ENCODE measurements at regions not wholly inside any gene's neighbourhood (a gene's known extent, or its start where the extent isn't known, plus 50 kb on each side); places are given as distances from the start of the nearest gene placed in this dataset.

DNA sequence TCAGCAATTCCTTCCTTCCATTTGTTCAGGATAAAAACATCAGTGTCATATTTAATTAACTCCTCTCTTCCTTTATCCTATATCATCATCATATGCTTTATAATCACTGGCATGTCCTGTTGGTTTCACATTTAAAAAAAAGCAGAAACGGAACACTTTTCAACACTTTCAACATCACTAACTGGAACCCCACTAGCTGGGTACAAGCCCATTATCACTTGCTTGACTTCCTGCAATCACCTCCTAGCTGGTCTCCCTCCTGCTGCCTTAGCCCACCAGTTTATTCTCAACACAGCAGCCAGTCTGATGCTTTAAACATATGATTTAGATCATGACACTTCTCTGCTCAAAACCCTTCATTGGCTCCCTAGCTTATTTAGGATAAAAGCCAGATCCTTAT lies 116.4 kb upstream of the LSM6 start:
- Histone ChIP-seq H3K27ac (no peak overlapping the region), H3K9me3 (ENCODE audit: severe bottlenecking) (no peaks in the 10 kb centered on the region), H3K27me3 (ENCODE audit: insufficient read depth, low read depth, severe bottlenecking) (no peaks in the 10 kb centered on the region), H3K4me3 (ENCODE audit: low read depth, low read length) (no peak overlapping the region), H3K36me3 (no peaks in the 10 kb centered on the region)
- no peak for TF ChIP-seq CTCF (IDR thresholded peaks at IDR 0.05; ENCODE audit: low read depth, low read length)
- no peak for DNase-seq

- H3K36me3 ChIP-seq, result no peaks in the 10 kb centered on the region
- no peaks in the 10 kb centered on the region for H3K9me3 ChIP-seq (ENCODE audit: severe bottlenecking)
- DNase-seq, result no peak
- H3K4me3 ChIP-seq (ENCODE audit: low read depth, low read length), result no peak overlapping the region
- no peaks in the 10 kb centered on the region for H3K27me3 ChIP-seq (ENCODE audit: insufficient read depth, low read depth, severe bottlenecking)
- H3K27ac ChIP-seq, result no peak overlapping the region
- no peak for TF ChIP-seq CTCF (IDR thresholded peaks at IDR 0.05; ENCODE audit: low read depth, low read length)
Observed at GRCh38 chr4:146058531-146058930, 117.0 kb upstream of the LSM6 start.

DNA sequence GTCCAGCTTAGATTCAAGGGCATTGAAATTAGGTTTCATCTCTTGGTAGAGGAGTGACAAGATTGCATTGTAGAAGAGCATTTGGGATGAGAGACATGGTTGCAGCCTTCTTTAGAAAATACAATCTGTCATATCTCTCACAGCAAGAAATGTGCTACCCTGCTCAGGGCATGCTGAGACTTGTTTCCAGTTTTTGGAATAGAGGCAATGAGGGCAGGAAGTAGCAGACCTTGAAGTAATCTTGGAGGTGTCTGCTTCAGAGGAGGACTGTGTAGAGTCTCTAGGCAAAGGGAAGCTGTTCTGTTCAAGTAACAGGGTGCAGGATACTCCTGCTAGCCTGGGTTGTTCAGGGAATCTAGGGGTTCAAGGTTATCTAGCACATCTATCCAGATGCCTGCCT lies 116.1 kb upstream of the ZNF827 start:
- H3K27me3 ChIP-seq (ENCODE audit: insufficient read depth, low read depth, severe bottlenecking), result no peaks in the 10 kb centered on the region
- TF ChIP-seq CTCF (IDR thresholded peaks at IDR 0.05; ENCODE audit: low read depth, low read length), result no peak
- no peak for DNase-seq
- no peaks in the 10 kb centered on the region for H3K9me3 ChIP-seq (ENCODE audit: severe bottlenecking)
- H3K27ac ChIP-seq, result no peak overlapping the region
- no peaks in the 10 kb centered on the region for H3K36me3 ChIP-seq
- no peak overlapping the region for H3K4me3 ChIP-seq (ENCODE audit: low read depth, low read length)

- DNase-seq, result no peak
- Histone ChIP-seq H3K27ac (no peak overlapping the region), H3K9me3 (ENCODE audit: severe bottlenecking) (peaks cover 1% of the 10 kb centered on the region), H3K4me3 (ENCODE audit: low read depth, low read length) (no peak overlapping the region), H3K36me3 (no peaks in the 10 kb centered on the region), H3K27me3 (ENCODE audit: insufficient read depth, low read depth, severe bottlenecking) (no peaks in the 10 kb centered on the region)
- no peak for TF ChIP-seq CTCF (IDR thresholded peaks at IDR 0.05; ENCODE audit: low read depth, low read length)
Observed at GRCh38 chr4:146053891-146054290, 115.3 kb upstream of the ZNF827 start.

DNA sequence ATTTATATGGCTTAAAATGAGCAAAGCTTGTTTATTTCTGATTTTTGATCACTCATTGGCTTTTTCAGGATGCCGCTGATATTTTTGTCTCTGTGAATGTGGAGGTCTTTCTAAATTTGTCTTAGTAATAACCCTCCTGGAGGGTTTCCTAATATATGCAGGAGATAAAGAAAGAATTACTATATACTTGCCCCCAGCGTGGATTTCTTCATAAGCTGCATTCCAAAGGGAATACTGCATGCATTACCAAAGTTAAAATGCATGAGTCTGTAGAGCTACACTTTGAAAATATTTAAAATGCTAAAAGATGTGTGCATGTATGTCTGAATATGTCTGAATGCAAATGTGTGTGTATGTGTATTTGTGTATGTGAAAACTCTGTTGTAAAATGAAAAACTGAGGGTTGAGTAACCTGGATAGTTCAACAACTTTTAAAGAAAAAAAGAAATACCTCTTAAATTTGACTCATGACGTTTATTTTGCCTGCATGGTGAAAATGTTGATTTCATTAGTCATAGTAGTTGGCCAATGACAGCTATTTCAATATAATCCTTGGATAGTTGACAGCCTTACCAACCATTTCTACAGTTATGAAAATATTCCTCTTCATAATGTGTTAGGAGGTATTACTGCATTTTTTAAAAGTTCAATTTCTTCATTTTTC lies 113.2 kb upstream of the ZNF827 start:
- TF ChIP-seq CTCF (IDR thresholded peaks at IDR 0.05; ENCODE audit: low read depth, low read length), result no peak
- Histone ChIP-seq H3K27me3 (ENCODE audit: insufficient read depth, low read depth, severe bottlenecking) (no peaks in the 10 kb centered on the region), H3K27ac (no peak overlapping the region), H3K9me3 (ENCODE audit: severe bottlenecking) (peaks cover 18% of the 10 kb centered on the region), H3K4me3 (ENCODE audit: low read depth, low read length) (no peak overlapping the region), H3K36me3 (no peaks in the 10 kb centered on the region)
- DNase-seq, result no peak

DNA sequence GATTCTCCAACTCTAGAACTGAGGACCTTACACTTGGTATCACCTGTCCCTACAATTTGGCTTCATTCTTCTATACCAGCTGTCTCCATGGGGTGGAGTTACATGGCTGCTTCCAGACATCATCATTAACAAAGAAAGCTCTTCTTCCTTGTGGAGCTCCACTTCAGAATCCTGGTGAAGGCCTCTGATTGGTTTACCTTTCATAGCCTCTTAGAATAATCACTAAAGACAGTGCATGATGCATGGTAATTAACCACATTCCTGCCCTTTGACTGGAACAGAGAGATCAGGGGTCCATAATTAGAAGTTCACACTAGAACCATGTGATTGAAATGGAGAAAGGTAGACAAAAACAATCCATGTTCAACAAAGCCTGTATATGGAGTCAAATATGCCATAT lies 112.6 kb upstream of the ZNF827 start:
- Histone ChIP-seq H3K9me3 (ENCODE audit: severe bottlenecking) (peaks cover 18% of the 10 kb centered on the region), H3K27me3 (ENCODE audit: insufficient read depth, low read depth, severe bottlenecking) (no peaks in the 10 kb centered on the region), H3K36me3 (no peaks in the 10 kb centered on the region), H3K27ac (no peak overlapping the region), H3K4me3 (ENCODE audit: low read depth, low read length) (no peak overlapping the region)
- TF ChIP-seq CTCF (IDR thresholded peaks at IDR 0.05; ENCODE audit: low read depth, low read length), result no peak
- DNase-seq, result no peak
